GM13976 (cell line): ENCODE measurements at regions not wholly inside any gene's neighbourhood (a gene's known extent, or its start where the extent isn't known, plus 50 kb on each side); places are given as distances from the start of the nearest gene placed in this dataset.
"Not testable (repeated sequence)": the region's sequence is repeated elsewhere in the genome, so short reads cannot be mapped to it uniquely, and the experiment has no call there.

Experiments
- DNase-seq: peaks from one replicate; pipeline ENCODE4 v3.0.0; 2012; ENCODE audit warnings: low spot score
- CTCF ChIP-seq: IDR thresholded peaks from 2 replicates; pipeline ENCODE4 v1.5.1; 2012; ENCODE audit warnings: borderline replicate concordance, mild to moderate bottlenecking; ENCODE audit not compliant: insufficient read depth; ENCODE audit errors: extremely low read depth, missing control alignments, control extremely low read depth
- in situ Hi-C: fragments of 300-500 bp; cut with MboI; formaldehyde crosslinking; loops from one replicate; pipeline ENCODE4 v1.12.0; 2022; ENCODE audit warnings: low sequenced_read_pairs, mixed read lengths, inconsistent platforms; ENCODE audit not compliant: unreplicated experiment

GRCh38 chr1:99497690-99498089 is 148.2 kb upstream of the PALMD start:
- in situ Hi-C loops: no loop called here
- TF ChIP-seq CTCF: no peak
- DNase-seq: no peak

- in situ Hi-C loops: no loop called here
- TF ChIP-seq CTCF: no peak
- DNase-seq: no peak
Observed at GRCh38 chr1:99500541-99500940, 145.4 kb upstream of the PALMD start.

GRCh38 chr1:99501871-99502270 is 144.0 kb upstream of the PALMD start:
- DNase-seq: no peak
- no peak for TF ChIP-seq CTCF
- in situ Hi-C loops: no loop called here

- in situ Hi-C loops: no loop called here
- DNase-seq: no peak
- TF ChIP-seq CTCF: no peak
Observed at GRCh38 chr1:99502400-99502799, 143.5 kb upstream of the PALMD start.

GRCh38 chr1:99503276-99503747 is 142.6 kb upstream of the PALMD start:
- no peak for DNase-seq
- no peak for TF ChIP-seq CTCF
- in situ Hi-C loops: no loop called here

GRCh38 chr1:99504287-99504686 is 141.6 kb upstream of the PALMD start:
- in situ Hi-C loops: no loop called here
- TF ChIP-seq CTCF: no peak
- DNase-seq: no peak

GRCh38 chr1:99506631-99507030 is 139.3 kb upstream of the PALMD start:
- in situ Hi-C loops: no loop called here
- DNase-seq: no peak
- no peak for TF ChIP-seq CTCF

GRCh38 chr1:99507446-99507845 is 138.5 kb upstream of the PALMD start:
- in situ Hi-C loops, DNase-seq: not testable (repeated sequence)
